B cell (primary cell): ENCODE measurements at regions not wholly inside any gene's neighbourhood (a gene's known extent, or its start where the extent isn't known, plus 50 kb on each side); places are given as distances from the start of the nearest gene placed in this dataset.

Experiments used
- ATAC-seq: fragments of 200-7000 bp; cut with Tn5 transposase; one replicate; pipeline ENCODE4 v1.10.0; 2021; ENCODE audit warnings: low read depth, mild to moderate bottlenecking, moderate number of reproducible peaks, moderate library complexity
- CTCF ChIA-PET: fragments of 350-600 bp; sonication (Branson Sonifier 250); formaldehyde crosslinking; loops from one replicate; lab custom pipeline; 2021; ENCODE audit warnings: antibody characterized with exemption, inconsistent platforms; lab: Charles Lee
- POLR2A ChIA-PET: fragments of 350-600 bp; sonication (Branson Sonifier 250); formaldehyde crosslinking; loops from one replicate; lab custom pipeline; 2021; ENCODE audit warnings: antibody characterized with exemption; lab: Charles Lee
- DNase-seq: peaks from one replicate; pipeline ENCODE4 v3.0.0; 2013
- H2AFZ ChIP-seq: 2 replicates; pipeline ENCODE4 v1.6.1; 2012; ENCODE audit warnings: mild to moderate bottlenecking, low read depth, low read length; ENCODE audit not compliant: insufficient read depth, poor library complexity, severe bottlenecking
- H3K27ac ChIP-seq, 2 donors: 1 replicate in 1 of 2; 2 replicates in 1 of 2; pipeline ENCODE4 v1.5.1; 2012 to 2013; ENCODE audit warnings: low read length in 2 of 2, mild to moderate bottlenecking in 2 of 2, moderate library complexity in 1 of 2
- H3K27me3 ChIP-seq, 4 experiments: fragments of 200-600 bp in 1 of 4; sonication (generic) in 1 of 4; replicated peaks in 1 of 4; 1 replicate in 2 of 4; 2 replicates in 2 of 4; pipeline versions ENCODE4 v1.6.1 to v1.7.0; 2013 to 2016; ENCODE audit warnings: low read length in 3 of 4, mild to moderate bottlenecking in 2 of 4, mixed read lengths in 1 of 4, moderate library complexity in 1 of 4; ENCODE audit not compliant: insufficient read depth in 4 of 4, control insufficient read depth in 3 of 4; ENCODE audit errors: control extremely low read depth in 1 of 4
- H3K36me3 ChIP-seq, 2 experiments: replicated peaks in 1 of 2; 1 replicate in 1 of 2; 2 replicates in 1 of 2; pipeline versions ENCODE4 v1.6.1 to v1.7.1; 2013; ENCODE audit warnings: low read length in 1 of 2; ENCODE audit not compliant: insufficient read depth in 2 of 2, control insufficient read depth in 1 of 2; ENCODE audit errors: control extremely low read depth in 1 of 2, extremely low read depth in 1 of 2
- H3K4me1 ChIP-seq, 2 donors: fragments of 200-600 bp in 1 of 2; sonication (generic) in 1 of 2; 1 replicate in 1 of 2; 2 replicates in 1 of 2; pipeline versions ENCODE4 v1.5.1 to v1.6.1; 2013 to 2017; ENCODE audit warnings: low read length in 2 of 2; ENCODE audit not compliant: control insufficient read depth in 2 of 2, insufficient read depth in 2 of 2
- H3K4me2 ChIP-seq: replicated peaks from 2 replicates; pipeline ENCODE3; 2012; ENCODE audit warnings: mild to moderate bottlenecking, low read depth, low read length; ENCODE audit not compliant: poor library complexity, severe bottlenecking
- H3K4me3 ChIP-seq, 5 experiments: fragments of 200-600 bp in 1 of 5; sonication (generic) in 1 of 5; 1 replicate in 3 of 5; 2 replicates in 2 of 5; pipeline versions ENCODE4 v1.5.1 to v1.7.0; 2011 to 2016; ENCODE audit warnings: low read length in 4 of 5, mild to moderate bottlenecking in 4 of 5, low read depth in 2 of 5, control low read depth in 1 of 5, moderate library complexity in 1 of 5; ENCODE audit not compliant: insufficient read depth in 1 of 5; ENCODE audit errors: control extremely low read depth in 1 of 5, extremely low read depth in 1 of 5
- H3K79me2 ChIP-seq: fragments of 200-600 bp; sonication (generic); one replicate; pipeline ENCODE4 v1.6.0; 2016; ENCODE audit warnings: low read length; ENCODE audit not compliant: control insufficient read depth, insufficient read depth
- H3K9ac ChIP-seq: fragments of 200-600 bp; sonication (generic); 2 replicates; pipeline ENCODE4 v1.6.1; 2017; ENCODE audit warnings: mild to moderate bottlenecking, low read length, moderate library complexity
- H3K9me3 ChIP-seq, 3 donors: one replicate each; pipeline versions ENCODE4 v1.6.1 to v1.7.1; 2013; ENCODE audit warnings: low read length in 2 of 3; ENCODE audit not compliant: control insufficient read depth in 2 of 3, insufficient read depth in 1 of 3; ENCODE audit errors: control extremely low read depth in 1 of 3
- H4K20me1 ChIP-seq: 2 replicates; pipeline ENCODE4 v1.6.0; 2012; ENCODE audit warnings: mild to moderate bottlenecking, low read length; ENCODE audit not compliant: insufficient read depth, control insufficient read depth, poor library complexity, severe bottlenecking
- H3K27ac Mint-ChIP-seq: one replicate; pipeline ENCODE4 v1.8.0; 2021; ENCODE audit warnings: mixed read lengths
- H3K27me3 Mint-ChIP-seq: one replicate; pipeline ENCODE4 v1.8.0; 2021; ENCODE audit warnings: mixed read lengths
- H3K4me1 Mint-ChIP-seq: one replicate; pipeline ENCODE4 v1.8.0; 2021; ENCODE audit warnings: mixed read lengths
- H3K4me3 Mint-ChIP-seq: one replicate; pipeline ENCODE4 v1.8.0; 2021; ENCODE audit warnings: mixed read lengths
- H3K9me3 Mint-ChIP-seq: one replicate; pipeline ENCODE4 v1.8.0; 2022; ENCODE audit warnings: mixed read lengths; ENCODE audit not compliant: insufficient read depth
- CTCF ChIP-seq: fragments of 200-600 bp; IDR thresholded peaks from one replicate; pipeline ENCODE4 v1.8.0; 2022; ENCODE audit warnings: antibody characterized with exemption, mild to moderate bottlenecking
- EZH2 ChIP-seq: IDR thresholded peaks from 2 replicates; pipeline ENCODE4 v1.6.1; 2012; ENCODE audit warnings: borderline replicate concordance, low read depth, mild to moderate bottlenecking, moderate library complexity, low read length; ENCODE audit not compliant: insufficient read depth, poor library complexity, severe bottlenecking
- WGBS: methylation state at CpG from one replicate; pipeline ENCODE4 v1.1.5; 2013; ENCODE audit warnings: missing lambda C conversion rate; ENCODE audit not compliant: insufficient coverage; 5-methylcytosine and 5-hydroxymethylcytosine counted together
- intact Hi-C: fragments of 100-400 bp; cut with micrococcal nuclease; formaldehyde crosslinking; loops from one replicate; pipeline ENCODE4 v1.10.0; 2022

- Histone ChIP-seq H3K27me3 (no peaks in the 10 kb centered on the region), H4K20me1 (no peaks in the 10 kb centered on the region), H2AFZ (no peak overlapping the region), H3K79me2 (no peaks in the 10 kb centered on the region), H3K36me3 (no peaks in the 10 kb centered on the region), H3K9ac (no peak overlapping the region), H3K4me2 (no peak overlapping the region), H3K4me1 (peaks cover 38 to 54% of the 10 kb centered on the region in 2 donors), H3K4me3 (no peak overlapping the region), H3K27ac (no peak overlapping the region), H3K9me3 (peaks cover 0 to 16% (median 0%) of the 10 kb centered on the region in 3 donors)
- intact Hi-C loops, result no loop called here
- no peak overlapping the region for H3K4me3 Mint-ChIP-seq
- no peaks in the 10 kb centered on the region for H3K9me3 Mint-ChIP-seq
- H3K4me1 Mint-ChIP-seq, result peaks cover 43% of the 10 kb centered on the region
- no peak overlapping the region for H3K27ac Mint-ChIP-seq
- ATAC-seq, result no peak
- no CpG with 5 or more reads among the region's 1 CpG for WGBS
- CTCF ChIA-PET, result interaction anchor here (3.5 kb wide), 1 partner anchor 37 kb away, joined by 14 read pairs; no protein-coding TSS in a partner anchor
- no peaks in the 10 kb centered on the region for H3K27me3 Mint-ChIP-seq
- POLR2A ChIA-PET, result no interaction called here
- TF ChIP-seq EZH2, result no peak
- TF ChIP-seq CTCF, result no peak
- DNase-seq, result no peak
Measured at GRCh38 chr6:163670336-163670735, 255.8 kb downstream of the QKI start.

- TF ChIP-seq CTCF, result no peak
- no peak for TF ChIP-seq EZH2
- ATAC-seq, result no peak
- intact Hi-C loops, result loop anchor here (1.0 kb wide), 1 partner anchor 40 kb away; no protein-coding TSS in a partner anchor
- peak overlapping the region; percentile 3 for H2AFZ ChIP-seq
- peak overlapping the region; percentile 46 for H3K9ac ChIP-seq
- H3K4me3 ChIP-seq, result peak overlapping the region in 4 of 5 experiments; percentile 7 to 55 (median 36)
- peak overlapping the region; percentile 76 for H3K4me2 ChIP-seq
- Mint-ChIP-seq H3K9me3 (no peaks in the 10 kb centered on the region), H3K4me3 (peak overlapping the region; percentile 73), H3K27me3 (no peaks in the 10 kb centered on the region), H3K27ac (peak overlapping the region; percentile 94), H3K4me1 (peaks cover 42% of the 10 kb centered on the region)
- no peaks in the 10 kb centered on the region for H4K20me1 ChIP-seq
- peaks cover 0 to 16% (median 0%) of the 10 kb centered on the region in 3 donors for H3K9me3 ChIP-seq
- ChIA-PET POLR2A (interaction anchor here (0.6 to 2.0 kb wide), 6 partner anchors 13 to 105 kb away, joined by 3 to 10 read pairs (median 4); no protein-coding TSS in a partner anchor), CTCF (interaction anchor here (1.1 to 3.5 kb wide), 7 partner anchors 14 to 288 kb away, joined by 3 to 14 read pairs (median 6); no protein-coding TSS in a partner anchor)
- no peaks in the 10 kb centered on the region for H3K27me3 ChIP-seq
- peak overlapping the region; percentile 25 to 61 for H3K27ac ChIP-seq
- DNase-seq, result no peak
- peaks cover 38 to 57% of the 10 kb centered on the region in 2 donors for H3K4me1 ChIP-seq
- no peaks in the 10 kb centered on the region for H3K79me2 ChIP-seq
- no peaks in the 10 kb centered on the region for H3K36me3 ChIP-seq
- WGBS, result 4% methylated on average over 4 of the region's 4 CpGs
Measured at GRCh38 chr6:163668061-163668426, 253.5 kb downstream of the QKI start.
